ENCODE measurements at regions not wholly inside any gene's neighbourhood (a gene's known extent, or its start where the extent isn't known, plus 50 kb on each side); places are given as distances from the start of the nearest gene placed in this dataset.

DNA sequence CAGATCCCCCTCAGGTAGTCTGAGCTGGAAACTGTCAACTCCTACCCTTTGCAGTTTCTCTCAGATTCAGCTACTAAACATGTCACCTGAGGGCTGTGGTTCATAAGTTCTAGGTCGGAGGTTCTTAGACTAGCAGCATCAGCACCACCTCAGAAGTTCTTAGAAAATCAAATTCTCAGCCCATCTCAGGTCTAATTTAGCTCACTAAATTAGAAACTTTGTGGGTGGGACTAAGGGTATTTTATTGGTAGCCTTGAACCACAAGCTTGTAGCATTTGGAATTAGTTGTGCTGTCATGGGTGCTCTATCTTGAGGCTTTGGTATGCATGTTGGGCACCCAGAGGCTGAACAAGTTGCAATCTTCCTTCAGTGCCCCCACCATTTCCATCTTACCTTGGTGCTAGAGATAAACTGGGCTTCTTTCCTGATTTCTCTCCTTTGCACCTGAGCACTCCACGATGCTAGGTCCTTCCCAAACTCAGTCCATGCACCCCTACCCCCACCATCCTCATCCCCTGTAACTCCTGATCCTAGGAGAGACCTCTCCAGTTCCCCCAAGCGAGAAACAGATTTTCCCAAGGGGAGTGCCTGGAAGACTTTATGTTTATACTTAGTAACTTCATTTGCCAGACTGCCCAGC lies 54.2 kb downstream of the S1PR1 start:
- H3K4me3 ChIP-seq (ENCODE audit: low read depth, low read length), result no peak overlapping the region
- TF ChIP-seq, protein P1, sequence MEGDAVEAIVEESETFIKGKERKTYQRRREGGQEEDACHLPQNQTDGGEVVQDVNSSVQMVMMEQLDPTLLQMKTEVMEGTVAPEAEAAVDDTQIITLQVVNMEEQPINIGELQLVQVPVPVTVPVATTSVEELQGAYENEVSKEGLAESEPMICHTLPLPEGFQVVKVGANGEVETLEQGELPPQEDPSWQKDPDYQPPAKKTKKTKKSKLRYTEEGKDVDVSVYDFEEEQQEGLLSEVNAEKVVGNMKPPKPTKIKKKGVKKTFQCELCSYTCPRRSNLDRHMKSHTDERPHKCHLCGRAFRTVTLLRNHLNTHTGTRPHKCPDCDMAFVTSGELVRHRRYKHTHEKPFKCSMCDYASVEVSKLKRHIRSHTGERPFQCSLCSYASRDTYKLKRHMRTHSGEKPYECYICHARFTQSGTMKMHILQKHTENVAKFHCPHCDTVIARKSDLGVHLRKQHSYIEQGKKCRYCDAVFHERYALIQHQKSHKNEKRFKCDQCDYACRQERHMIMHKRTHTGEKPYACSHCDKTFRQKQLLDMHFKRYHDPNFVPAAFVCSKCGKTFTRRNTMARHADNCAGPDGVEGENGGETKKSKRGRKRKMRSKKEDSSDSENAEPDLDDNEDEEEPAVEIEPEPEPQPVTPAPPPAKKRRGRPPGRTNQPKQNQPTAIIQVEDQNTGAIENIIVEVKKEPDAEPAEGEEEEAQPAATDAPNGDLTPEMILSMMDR (IDR thresholded peaks at IDR 0.05; ENCODE audit: borderline replicate concordance, insufficient read depth, low read depth, low read length), result no peak

DNA sequence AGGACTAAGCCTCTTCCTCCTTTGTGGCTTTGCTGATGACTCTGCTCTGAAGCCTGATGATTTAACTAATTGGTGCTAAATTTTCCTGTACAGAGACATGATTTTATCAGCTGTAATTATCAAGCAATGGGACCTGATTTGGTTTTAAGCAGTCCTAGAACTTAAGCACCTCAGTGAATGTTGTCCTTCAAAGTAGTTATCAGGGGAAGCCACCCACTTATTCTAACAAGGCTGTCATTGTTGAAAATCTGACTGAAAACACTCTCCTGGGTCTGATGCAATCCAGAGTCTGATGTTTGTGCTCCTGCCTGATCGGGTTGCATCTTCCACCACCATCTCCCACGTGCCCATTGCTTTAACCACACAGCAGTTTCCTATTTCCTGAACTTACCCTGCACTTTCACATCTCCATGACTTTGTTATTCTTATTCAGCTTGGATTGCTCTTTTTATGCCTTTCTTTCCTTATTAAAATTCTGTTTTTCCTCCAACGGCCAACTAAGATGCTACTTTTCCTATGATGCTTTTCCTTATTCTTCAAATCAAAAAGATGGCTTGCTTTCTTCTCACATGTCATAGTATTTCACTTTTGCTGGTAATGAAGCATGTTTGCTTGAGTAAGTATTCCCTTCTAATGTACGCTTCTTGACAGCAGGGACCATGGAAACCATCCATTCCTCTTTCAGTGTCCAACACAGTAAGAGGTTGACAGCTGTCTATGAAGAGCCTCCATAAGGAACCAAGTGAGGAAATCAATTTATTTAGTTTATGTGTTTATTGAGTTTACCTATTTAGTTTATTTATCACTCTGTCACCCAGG lies 55.0 kb downstream of the S1PR1 start:
- TF ChIP-seq, protein P1 (IDR thresholded peaks at IDR 0.05; ENCODE audit: borderline replicate concordance, insufficient read depth, low read depth, low read length), result no peak
- H3K4me3 ChIP-seq (ENCODE audit: low read depth, low read length), result no peak overlapping the region

DNA sequence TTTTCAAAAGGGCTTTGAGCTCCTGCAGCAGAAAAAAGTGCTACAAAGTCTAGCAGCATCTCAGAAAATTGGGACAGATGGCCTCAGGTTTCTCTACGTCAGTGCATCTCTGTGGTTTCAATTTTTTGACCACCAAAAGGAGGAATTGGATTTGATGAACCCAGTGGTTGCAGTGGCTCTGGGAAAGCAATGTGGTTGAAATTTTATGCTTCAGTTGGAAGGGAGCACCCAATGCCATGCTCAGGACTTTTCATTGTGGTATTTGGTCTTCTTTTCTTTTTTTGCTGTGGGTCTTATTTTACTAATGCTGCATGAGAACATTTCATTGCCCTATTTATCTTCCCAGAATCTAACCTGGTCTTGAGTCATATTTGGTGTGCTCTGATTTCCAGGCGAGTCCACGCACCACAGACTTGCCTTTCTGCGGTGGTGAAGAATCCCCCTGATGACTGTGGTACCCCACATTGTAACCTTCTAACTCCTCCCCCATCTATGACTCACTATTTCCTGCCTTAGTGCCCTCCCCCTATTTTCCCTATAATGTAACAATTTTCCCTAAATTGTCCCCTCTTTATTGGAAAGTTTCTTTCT lies 56.7 kb downstream of the S1PR1 start:
- H3K4me3 ChIP-seq (ENCODE audit: low read depth, low read length), result no peak overlapping the region
- TF ChIP-seq, protein P1 (IDR thresholded peaks at IDR 0.05; ENCODE audit: borderline replicate concordance, insufficient read depth, low read depth, low read length), result no peak

DNA sequence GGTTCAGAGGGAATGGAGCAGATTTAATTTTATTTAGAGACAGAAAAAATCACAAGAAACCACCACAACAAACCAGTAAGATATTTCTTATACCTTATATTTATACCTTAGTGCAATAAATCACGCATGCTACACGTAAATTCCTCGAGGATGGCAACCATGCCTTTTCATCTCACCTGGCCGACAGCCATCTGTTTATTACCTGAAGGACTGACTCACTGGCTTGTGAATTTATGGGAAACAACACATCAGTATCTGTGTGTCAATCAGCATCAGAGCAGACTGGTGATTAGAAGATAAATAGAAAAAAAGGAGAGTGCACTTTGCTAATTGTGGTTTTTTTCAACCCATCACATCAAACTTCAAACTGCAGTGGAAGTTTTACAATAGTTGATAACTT lies 58.4 kb downstream of the S1PR1 start:
- TF ChIP-seq, protein P1 (IDR thresholded peaks at IDR 0.05; ENCODE audit: borderline replicate concordance, insufficient read depth, low read depth, low read length), result no peak
- H3K4me3 ChIP-seq (ENCODE audit: low read depth, low read length), result no peak overlapping the region

DNA sequence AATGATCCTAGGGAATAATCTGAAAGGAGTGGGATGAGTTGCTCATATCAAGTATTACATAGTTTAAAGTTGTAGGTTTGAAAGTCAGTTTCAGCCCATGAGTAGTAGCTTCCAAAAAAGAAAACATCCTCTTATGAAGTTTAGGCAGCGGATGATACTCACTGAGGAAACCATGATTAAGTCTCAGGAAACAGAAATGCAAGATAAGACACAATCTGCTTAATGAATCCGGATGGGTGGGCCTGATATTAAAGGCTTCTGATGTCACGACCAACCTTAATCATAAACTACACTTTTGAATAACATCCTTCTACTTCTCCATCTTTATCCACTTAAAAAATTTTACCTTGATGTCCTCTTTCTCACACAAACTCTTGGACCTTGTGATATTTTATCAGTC lies 61.8 kb downstream of the S1PR1 start:
- TF ChIP-seq, protein P1 (IDR thresholded peaks at IDR 0.05; ENCODE audit: borderline replicate concordance, insufficient read depth, low read depth, low read length), result no peak
- no peak overlapping the region for H3K4me3 ChIP-seq (ENCODE audit: low read depth, low read length)

DNA sequence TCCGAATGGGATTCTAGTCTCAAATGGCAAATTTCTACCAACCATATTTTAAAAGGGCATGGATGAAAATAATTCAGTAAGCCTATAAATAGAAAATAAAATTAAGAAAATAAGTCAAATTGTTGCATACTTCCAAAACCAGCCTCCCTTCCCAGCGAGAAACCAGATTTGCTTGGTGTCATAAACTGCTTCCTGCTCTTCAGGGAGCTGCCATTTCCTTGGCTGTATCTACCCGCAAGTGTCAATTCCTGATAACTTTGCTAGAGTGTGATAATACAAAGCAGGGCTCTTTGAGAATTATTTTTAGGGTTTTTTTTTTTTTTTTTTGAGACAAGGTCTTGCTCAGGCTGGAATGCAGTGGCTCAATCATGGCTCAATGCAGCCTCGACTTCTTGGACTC lies 62.3 kb downstream of the S1PR1 start:
- TF ChIP-seq, protein P1 (IDR thresholded peaks at IDR 0.05; ENCODE audit: borderline replicate concordance, insufficient read depth, low read depth, low read length), result no peak
- no peak overlapping the region for H3K4me3 ChIP-seq (ENCODE audit: low read depth, low read length)
